ENCODE measurements at regions not wholly inside any gene's neighbourhood (a gene's known extent, or its start where the extent isn't known, plus 50 kb on each side); places are given as distances from the start of the nearest gene placed in this dataset.
"Not testable (repeated sequence)": the region's sequence is repeated elsewhere in the genome, so short reads cannot be mapped to it uniquely, and the experiment has no call there.

DNA sequence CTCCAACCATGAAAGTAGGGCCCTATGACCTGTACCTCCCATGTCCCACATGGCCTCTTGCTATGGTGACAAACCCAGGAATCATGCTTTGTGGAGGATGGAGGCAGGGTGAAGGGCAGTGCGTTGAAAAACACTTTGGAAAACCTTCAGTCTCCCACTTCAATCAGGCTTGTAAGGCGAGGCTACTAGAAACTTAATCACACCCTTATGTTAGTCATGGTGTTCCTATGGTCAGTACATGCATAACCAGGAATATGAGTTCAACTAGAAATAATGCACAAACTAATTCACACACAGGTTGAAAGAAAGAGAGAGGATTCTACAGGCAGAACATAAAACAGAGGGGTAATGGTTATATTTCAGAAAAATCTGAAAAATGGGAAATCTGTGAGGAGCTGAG is 601.1 kb downstream of the KCTD16 start:
- no peak for DNase-seq

DNA sequence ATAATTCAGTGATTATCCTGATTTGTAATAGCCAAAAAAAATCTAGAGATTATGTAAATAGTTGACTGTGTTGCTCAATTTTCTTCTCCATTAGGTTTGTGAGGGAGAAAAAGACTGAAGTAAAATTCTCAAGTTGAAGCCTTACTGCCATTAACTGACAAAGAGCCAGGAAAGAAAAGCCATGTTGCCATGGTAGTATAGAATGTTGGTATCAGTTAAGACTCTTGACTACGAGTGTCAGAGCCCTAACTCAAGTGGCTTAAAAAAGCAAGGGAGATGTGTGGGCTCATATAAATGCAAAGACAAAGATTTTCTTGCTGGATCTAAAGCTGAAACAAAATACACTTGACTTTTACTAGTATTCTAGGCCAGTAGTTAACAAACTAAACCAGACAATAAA is 571.7 kb downstream of the KCTD16 start:
- no peak for DNase-seq

DNA sequence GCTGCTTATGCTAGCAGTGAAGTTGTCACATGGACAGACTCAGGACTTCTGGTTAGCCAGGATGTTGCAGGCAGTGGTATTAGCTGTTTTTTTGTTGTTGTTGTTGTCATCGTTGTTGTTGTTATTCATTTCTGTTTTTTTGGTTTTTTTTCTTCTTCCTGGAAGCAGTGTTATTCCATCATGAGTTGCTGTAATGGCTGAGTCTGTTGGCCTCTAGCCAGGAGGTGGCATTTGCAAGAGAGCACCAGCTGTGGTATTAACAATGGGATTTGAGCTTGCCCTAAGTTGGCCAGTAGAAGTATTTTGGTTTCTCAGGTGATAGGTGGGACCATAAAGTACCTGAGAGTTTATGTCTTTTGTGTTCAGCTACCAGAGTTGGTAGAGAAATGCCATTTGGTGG is 561.1 kb downstream of the KCTD16 start:
- no peak for DNase-seq

DNA sequence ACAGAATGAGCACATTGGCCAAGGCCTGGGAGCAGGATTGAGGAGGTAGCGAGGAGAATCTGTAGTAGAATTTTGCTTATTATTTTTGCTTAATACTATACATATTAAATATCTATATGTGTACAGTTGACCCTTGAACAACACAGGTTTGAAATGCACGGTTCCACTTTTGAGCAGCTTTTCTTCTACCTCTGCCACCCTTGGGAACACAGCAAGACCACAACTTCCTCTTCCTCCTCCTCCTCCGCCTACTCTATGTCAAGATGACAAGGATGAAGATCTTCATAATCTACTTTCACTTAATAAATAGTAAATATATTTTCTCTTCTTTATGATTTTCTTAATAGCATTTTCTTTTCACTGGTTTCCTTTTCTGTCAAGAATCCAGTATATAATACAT is 541.4 kb downstream of the KCTD16 start:
- no peak for DNase-seq

DNA sequence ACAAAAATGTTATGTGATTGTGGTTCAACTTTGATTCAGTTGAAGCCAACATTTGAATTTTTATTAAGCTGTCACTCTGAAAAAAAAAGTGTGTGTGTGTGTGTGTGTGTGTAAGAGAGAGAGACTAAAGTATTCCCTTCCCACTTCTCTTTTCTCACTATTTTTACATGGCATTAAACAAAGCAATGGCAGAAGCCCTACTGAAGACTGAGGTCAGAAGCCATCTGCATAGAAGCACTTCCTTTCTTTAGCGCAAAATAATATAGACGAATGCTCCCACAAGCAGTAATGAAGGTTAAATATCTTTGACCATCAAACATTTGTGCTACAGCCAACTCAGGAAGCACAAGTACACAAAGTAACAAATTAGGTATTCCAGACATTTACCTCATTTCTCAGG is 540.5 kb downstream of the KCTD16 start:
- no peak for DNase-seq

DNA sequence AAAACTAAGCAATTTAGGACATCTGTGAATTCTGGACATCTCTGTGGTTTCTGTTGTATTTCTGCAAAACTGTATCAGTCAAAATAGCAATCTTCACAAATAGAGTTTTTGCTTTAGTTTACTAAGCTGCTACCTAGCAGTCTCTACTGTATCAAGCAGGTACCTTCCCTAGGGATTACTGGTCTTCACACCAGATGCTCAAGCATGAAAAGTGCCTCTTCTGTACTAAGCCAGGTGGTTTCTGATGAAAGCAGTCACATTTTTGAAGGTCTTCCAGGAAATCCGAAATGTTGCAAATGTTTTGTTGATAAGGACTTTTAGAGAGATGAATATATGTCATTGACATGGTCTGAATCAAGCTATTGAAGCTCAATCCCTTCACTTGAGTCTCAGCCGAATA is 540.0 kb downstream of the KCTD16 start:
- DNase-seq, result no peak

DNA sequence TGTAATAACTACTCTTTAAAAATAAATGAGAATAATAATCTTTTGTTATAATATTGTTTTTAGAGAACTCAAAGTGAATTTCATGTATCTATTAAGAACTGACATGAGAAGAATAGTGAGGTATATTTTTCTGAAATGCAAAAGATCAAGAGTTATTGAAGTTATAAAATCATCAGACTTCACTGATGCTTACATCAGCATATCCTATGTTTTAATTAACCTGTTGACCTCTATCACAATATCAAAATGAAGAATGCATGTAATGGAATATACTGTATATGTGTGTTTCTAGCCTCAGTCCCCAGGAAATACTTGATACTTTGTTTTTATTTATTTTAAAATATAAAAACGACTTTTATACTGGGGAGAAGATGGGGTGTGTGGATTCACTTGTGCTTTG is 533.1 kb downstream of the KCTD16 start:
- DNase-seq, result no peak

DNA sequence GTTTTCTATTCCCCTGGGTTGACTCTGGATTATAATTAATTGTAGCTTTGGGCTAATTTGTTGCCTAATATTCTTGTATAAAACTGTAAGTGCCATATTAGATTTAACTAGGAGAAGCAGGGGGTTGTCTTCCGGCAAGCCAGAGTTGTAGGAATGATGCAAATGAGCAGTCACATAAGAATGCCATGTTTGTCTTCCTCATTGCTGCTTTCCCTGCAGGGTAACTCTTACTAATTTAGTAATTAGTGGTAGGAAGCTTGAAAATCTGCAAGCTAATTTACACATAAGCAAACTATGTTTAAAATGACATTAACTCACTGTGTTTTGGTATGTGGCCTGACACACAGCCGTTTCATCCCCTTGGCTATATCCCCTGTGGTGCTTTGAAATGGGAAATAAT is 527.8 kb downstream of the KCTD16 start:
- no peak for DNase-seq

DNA sequence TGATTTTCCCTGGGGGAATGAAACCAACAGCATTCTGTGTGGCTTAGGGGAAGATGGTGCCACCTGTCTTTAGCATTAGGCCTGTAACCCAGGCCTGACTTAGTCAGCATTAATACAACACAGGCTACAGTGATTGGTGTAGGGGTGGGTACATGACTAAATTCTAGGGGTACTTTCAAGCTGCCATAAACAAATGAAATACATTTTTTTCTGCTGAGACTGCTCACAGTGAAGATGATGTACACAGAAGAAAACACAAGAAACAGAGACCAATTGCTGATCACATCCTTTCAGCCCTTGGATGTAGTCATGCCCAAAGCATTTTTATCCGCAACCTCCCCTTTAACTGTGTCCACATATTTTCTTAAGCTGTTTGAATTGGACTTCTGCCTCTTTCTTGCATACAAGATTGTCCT is 527.2 kb downstream of the KCTD16 start:
- no peak for DNase-seq

DNA sequence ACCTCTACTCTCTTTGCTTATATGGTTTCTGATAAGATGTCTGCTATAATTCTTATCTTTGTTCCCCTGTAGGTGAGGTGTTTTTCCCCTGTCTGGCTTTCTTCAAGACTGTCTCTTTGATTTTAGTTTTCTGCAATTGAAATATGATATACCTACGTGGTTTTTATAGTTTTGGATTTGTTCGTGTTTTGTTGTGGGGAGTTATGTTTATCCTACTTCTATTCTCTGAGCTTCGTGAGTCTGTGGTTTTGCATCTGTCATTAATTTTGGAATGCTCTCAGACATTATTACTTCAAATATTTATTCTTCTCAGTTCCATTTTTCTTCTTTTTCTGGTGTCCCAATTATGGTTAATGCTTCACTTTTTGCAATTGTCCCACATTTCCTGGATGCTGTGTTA is 521.3 kb downstream of the KCTD16 start:
- DNase-seq, result no peak

DNA sequence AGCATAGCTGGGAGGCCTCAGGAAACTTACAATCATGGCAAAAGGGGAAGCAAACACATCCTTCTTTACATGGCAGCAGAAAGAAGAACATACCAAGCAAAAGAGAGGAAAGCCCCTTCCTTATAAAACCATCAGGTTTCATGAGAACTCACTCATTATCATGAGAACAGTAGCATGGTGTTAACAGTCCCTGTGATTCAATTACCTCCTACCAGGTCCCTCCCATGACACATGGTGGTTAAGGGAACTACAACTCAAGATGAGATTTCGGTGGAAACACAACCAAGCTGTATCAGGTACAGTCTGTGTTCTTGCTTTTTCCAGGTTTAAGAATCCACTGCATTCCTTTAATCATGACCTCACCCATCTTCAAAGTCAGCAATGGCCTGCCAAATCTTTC is 514.2 kb downstream of the KCTD16 start:
- DNase-seq, result no peak

DNA sequence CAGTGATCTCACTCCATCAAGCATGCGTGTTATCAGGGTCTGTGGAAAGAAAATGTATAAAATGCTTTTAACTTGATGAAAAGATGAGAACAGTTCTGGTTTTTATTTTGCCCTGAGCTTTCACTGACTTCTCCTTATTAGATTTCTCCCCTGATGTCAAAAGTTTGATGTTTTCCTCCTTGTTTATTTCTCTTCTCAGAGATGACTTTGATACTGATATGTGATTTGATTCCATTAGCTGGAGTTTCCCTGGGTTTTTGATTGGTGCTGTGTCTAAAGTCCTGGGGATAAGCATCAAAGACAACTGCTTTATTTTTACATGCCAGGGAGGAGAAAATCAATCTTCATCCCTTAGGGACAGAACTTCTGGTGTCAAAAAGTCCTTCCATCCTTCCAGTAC is 510.0 kb downstream of the KCTD16 start:
- no peak for DNase-seq

DNA sequence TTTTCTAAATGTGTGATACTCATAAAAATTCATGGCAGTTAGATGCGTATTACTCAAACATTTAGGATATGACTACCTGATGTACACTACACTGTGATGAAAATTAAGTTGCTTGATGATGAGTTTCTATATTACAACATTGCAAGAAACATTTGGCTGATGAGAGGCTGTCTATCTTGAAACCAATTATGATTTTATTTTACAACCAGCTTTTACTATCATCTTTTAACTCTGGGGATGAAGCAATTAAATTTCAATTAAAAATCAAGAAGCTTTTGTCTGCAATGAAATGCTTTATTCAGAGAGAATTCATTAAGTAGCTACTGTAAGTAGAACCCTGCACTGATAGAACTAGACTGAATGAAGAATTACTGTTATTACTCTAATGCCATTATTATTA is 500.4 kb downstream of the KCTD16 start:
- no peak for DNase-seq

DNA sequence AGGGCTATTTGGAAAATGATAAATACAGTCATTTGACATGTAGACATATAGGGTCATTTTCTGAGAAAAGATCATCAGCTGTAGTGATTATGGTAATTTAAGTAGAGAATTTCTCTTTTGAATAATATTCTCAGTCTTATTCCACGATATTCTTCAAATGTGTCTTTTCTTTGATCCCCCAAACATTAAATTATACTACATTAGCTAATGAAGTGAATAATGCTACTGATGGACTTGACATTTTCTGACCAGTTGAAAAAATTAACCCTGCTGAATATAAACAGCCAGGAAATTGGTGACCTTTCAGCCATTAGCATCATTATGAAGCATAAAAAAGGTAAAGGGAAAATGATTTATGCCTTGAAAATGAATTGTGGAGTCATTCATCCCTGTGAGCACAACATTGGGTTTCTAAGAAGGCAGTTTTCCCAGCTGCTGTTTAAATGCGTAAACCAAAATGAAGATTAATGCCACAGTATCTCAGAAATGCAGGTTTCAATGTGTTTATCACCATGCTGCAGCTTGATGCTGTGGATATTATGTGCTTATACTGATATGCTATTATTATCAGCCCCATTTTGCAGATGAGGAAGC is 489.1 kb downstream of the KCTD16 start:
- no peak for DNase-seq

DNA sequence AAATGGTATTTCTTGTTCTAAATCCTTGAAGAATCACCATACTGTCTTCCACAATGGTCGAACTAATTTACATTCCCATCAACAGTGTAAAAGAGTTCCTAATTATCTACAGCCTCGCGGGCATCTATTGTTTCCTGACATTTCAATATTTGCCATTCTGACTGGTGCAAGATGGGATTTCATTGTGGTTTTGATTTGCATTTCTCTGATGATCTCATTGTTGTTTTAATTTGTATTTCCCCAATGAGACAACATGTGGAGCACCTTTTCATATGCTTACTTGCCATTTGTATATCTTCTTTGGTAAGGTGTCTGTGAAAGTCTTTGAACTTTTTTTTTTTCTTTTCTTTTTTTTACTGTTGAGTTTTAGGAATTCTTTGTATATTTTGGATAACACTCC is 473.6 kb downstream of the KCTD16 start:
- no peak for DNase-seq

DNA sequence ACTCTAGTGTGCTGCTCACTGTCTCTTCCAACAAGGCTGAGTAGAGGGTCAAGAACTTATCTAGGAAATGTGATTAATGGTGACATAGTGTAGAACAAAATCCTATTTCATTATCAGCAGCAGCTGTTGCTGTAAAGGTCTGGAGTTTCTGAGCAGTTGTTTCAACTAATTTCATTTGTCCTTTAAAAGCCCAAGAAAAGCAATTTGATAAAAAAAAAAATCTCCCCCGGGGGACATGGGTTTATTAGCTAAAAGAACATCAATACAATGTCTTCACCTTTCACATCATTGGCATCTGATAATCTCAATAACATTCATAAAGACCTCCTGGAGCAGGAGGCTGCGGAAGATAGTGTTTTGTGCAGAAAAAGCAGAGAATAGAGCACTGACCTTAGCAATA is 468.1 kb downstream of the KCTD16 start:
- no peak for DNase-seq

DNA sequence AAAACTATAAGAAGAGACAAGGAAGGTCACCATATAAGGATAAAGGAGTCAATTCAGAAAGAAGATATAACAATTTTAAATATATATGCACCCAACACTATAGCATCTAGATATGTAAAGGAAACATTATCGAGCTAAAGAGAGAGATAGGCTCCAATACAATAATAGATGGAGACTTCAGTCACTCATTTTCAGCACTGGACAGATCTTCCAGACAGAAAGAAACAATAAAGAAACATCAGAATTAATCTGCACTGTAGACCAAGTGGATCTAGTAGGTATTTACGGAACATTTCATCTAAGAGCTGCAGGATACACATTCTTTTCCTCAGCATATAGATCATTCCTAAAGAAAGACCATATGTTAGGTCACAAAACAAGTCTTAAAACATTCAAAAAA is 463.5 kb downstream of the KCTD16 start:
- no peak for DNase-seq

DNA sequence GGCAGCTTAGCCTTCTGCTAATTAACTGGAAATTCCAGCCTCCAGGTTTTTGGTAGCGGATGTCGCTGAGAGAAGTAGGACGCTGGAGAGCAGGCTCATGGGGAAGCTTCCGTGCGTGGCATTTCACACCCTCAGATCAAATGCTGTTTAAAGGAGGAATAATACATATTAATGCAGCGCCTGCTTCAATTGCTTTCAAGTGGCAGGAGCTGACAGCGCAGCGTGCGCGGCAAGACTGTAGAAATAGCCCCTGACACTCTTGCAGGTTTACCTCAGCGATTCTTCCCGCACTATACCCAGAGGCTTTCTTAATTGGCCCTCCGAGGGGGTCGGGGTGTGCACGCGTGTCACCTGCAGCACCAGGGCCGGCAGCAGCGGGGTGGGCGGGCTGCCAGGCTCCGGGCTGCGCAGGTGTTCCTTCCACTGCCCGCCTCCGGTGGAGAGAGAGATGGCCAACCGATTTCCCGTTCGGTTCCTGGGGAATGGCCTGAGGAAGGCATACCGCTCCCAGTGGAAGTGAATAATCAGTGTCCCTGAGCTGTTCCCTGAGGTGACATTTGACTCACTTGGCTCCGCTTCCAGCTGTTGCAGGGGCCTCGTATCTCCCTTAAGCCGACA is 427.9 kb downstream of the KCTD16 start:
- no peak for DNase-seq

DNA sequence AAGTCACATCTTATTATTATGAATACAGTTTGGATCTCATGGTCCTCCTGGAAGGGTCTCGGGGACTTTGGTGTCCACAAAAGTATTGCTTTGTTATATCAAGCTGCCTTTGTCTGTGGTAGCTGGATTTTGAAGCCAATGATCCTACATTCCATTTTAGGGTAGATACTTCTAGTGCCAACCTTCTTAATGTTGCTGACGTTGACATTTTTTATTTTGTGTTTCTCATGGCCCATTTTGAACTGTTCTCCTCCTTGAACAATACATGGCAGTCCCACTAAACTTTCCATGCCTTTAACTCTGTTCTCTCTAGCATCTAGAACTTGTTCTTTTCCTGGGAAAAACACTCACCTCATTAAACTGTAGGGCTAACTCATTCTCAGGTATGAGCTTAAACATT is 425.8 kb downstream of the KCTD16 start:
- DNase-seq, result no peak

DNA sequence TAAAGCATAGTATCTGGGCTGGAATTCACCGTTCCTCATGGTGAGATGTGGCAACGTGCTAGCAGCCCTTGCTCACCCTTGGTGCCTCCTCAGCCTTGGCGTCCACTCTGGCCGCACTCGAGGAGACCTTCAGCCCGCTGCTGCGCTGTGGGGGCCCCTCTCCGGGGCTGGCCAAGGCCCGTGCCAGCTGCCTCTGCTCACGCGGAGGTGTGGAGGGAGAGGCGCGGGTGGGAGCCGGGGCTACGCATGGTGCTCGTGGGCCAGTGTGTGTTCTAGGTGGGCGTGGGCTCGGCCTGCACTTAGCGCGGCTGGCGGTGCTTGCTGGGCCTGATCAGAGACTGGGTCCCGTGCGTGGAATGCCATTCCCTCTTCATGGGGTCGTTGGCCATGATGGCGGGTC is 424.2 kb downstream of the KCTD16 start:
- DNase-seq, result no peak

DNA sequence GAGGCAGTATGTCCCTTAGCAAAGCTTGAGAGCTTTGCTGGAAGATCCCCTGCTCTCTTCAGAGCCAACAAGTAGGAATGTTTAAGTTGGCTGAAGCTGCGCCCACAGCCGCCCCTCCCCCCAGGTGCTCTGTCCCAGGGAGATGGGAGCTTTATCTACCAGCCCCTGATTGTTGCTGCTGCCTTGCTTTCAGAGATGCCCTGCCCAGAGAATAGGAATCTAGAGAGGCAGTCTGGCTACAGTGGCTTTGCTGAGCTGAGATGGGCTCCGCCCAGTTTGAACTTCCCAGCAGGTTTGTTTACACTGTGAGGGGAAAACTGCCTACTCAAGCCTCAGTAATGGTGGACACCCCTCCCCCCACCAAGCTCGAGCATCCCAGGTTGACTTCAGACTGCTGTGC is 423.6 kb downstream of the KCTD16 start:
- not testable (repeated sequence) for DNase-seq

DNA sequence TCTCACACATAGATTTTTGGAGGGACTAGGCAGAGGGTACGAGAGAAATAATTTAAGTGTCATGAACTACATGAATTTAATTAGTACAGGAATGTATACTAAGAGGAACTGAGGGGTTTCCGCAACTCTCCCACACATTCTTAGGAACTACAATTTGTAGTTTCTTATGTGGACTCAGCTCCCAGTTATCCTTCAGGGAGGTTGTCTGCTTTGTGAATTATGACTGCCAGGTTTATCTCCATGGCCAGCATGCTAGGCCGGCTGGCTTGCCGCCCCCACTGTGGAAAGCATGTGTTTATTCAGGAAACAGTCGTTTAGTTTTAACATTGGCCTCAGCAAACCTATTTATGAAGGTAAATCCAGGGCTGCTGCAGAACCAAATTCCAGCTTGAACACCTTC is 415.0 kb downstream of the KCTD16 start:
- DNase-seq, result no peak

DNA sequence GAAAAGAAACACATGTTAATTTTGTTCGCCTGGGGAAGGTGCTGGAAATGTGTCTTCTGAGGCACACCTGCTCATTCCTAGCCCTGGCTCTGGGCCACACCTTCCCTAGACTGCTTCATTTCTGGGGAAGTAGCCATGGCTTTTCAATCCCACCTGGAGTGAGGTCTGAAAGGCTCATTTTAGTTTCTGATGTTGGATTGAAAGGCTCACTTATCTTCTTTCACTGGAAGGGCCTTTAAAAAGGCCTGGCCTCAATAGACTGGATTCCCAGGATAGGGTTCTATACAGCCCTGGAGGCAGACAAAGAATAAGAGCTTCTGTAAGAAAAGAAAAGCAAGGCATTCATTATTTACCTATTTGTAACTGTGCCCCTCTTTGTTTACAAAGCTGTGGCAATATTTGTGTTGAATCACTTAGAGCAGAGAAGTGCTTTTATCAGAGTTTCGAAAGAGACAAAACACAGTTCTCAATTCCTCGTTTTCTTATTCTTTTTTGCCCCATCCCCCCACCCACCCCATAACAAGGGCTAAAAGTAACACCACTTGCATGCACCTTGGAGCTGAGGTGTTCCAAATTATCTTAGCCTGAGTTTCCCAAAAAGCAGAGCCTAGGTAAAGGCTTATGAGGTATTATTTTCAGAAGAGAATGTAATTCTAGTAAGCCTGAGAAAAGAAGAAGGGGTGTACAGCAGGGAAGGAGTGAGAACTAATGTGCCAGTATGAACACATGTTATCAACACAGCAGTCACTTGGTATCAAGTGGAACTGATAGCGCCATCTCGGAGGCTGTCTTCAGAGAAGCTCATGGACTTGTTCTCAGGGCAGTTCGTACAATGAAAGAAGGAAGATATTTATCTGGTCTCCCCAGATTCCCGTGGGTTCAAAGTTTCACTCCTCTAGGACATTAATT is 413.1 kb downstream of the KCTD16 start:
- DNase-seq, result no peak

DNA sequence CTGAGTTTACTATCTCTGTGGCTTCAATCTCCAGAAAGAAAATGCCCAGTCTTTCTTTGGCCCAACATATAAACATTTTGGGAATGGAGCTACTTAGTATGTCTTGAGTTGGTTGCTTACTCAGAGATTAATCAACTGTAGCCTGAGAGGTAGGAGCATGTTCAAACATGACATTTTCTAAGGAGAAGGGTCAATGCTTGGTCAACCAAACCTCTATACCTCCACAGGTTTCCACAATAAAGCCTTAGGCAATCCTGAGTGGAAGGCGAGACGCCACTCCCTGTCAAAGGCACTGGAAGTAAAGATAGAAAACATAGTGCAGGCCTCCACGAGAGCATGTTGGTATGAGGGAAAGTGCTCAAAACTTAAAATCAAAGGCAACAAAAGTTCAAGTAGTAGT is 411.4 kb downstream of the KCTD16 start:
- no peak for DNase-seq
